HG03457 (cell line): ENCODE measurements at regions not wholly inside any gene's neighbourhood (a gene's known extent, or its start where the extent isn't known, plus 50 kb on each side); places are given as distances from the start of the nearest gene placed in this dataset.

Experiments used
- ATAC-seq: cut with Tn5 transposase; IDR thresholded peaks from one replicate; pipeline ENCODE4 v1.9.1; 2021; ENCODE audit warnings: moderate number of reproducible peaks; ENCODE audit not compliant: unreplicated experiment

DNA sequence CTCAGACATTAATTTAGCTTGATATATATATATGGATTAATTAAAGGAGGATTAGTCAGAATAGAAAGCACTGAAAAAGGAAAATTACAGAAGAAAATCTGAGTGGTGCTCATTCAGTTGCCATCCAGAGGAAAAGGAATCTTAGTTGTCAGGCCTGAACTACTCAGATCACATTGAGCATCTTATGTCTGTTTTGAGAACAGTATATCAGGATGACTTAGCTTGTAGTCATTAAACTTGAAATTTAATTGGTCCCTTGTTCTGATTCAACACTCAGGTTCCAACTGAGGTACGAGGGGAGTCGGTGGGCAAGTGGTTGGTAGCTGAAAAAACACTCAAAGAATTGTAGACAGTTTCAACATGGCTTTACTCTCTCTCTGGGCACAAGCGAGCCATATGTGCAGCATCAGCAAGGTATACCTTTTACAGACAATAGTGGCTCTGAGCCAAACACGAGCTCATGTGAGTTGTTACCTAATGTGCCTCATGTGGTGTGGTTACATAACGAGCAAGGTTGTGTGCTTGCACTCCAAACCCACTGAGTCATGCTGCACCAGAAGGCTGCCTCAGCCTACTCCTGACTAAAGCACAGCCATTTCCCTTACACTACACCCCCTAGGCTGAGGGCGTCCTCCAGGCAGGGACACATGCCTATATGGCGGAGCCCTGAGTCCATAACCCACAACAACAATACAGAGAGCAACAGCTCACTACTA lies 73.0 kb upstream of the HMGN3 start:
- no peak for ATAC-seq

DNA sequence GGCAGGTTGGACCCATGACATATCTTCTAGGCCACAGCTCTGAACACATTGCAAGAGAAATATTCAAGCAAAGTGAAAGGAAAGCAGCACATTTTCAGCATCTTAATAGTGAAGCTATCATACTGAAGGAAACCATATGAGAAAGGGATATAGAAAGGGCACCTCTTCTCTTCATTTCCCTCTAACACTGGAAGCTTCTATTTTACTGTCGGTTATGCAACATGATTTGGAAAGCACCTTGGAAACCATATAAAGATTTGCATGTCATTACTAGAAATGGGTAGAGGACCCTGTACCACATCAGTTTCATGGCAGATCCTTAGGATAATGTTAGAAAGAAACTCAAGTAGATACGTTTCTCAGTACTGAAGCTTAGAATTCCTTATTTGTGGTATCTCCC lies 70.5 kb upstream of the HMGN3 start:
- ATAC-seq, result no peak

DNA sequence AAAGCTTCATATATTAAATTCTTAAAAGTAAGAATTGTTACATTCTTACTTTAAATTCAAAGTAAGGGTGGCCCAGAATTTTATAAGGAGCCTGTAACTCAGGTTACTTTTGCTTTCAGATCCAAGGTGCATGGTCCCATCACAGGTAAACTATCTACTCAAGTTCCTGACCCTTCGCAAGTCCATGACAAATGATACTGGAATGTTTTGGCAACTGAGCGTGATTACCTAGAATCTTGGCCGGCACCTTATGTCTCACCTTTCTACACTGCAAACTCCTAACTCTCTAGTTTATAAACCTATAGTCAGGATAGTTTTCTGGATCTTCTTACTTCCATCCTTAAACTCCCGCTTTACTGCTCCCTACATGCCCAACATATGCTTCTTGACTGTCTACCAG lies 67.9 kb upstream of the HMGN3 start:
- ATAC-seq, result no peak

DNA sequence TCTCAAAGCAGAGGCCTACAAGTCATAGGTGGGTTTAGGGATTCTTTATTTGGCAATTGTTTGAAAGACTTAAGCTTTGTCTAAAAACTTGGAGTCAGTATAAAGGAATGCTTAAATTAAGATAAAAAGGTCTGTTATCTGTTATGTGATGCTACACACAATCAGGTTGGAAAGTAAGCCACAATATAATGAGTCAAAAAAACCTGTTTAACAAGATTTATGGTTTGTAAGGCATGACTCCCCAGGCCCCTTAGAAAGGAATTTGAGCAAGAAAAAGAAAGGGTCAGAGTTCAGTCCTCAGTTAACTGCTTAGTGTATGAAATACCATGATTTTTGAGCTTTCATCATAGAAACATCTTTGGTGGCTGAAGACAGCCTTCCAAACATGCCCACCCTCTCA lies 66.8 kb upstream of the HMGN3 start:
- ATAC-seq, result no peak

DNA sequence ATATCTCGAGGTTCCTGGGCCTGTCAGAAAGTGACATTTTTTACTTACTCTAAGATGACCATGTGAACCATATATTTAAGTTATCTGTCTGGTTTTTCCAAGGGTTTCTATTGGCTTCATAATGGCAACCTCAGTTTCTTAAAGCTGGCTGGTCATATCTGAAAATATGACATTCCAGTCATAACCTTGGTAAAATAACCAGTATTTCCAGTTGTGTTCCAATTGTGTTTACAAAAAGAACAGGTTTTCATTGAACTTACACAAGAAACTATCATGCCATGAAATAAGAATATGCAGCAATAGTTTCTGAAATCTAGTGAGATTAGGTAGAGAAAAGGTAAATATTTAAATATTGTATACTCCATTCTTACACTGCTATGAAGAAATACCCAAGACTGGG lies 61.7 kb upstream of the HMGN3 start:
- no peak for ATAC-seq
